ENCODE measurements at regions not wholly inside any gene's neighbourhood (a gene's known extent, or its start where the extent isn't known, plus 50 kb on each side); places are given as distances from the start of the nearest gene placed in this dataset.

DNA sequence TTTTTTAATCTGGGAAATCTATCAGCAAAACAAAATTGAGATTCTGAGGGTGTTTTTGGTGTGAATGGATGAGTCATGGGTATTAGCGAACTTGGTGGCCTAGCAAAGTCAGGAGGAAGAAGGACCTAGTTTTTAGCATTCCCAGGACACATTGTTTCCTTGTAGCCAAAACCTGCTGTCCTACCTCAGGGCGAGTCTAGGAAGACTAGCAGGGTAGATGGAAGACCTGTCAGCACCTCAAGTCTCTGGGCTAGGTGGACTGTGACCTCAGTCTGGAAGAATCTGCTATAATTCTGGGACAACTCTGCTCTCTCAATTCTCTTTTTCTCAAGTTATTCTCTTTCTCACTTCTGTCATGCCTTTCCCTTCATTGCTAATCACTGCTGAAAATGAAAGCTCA, 1399.3 kb upstream of the LRRTM1 start:
- TF ChIP-seq ZBTB8A (IDR thresholded peaks at IDR 0.05; ENCODE audit: partially characterized antibody) (no peak), ZNF253 (CRISPR knock-in tag; conservative IDR thresholded peaks at IDR 0.05) (no peak), ZNF274 (IDR thresholded peaks at IDR 0.05; ENCODE audit: borderline replicate concordance, low read depth, low read length) (no peak), SOX6 (IDR thresholded peaks at IDR 0.05) (no peak), ZBTB43 (CRISPR knock-in tag; IDR thresholded peaks at IDR 0.05) (no peak), ZBTB1 (CRISPR knock-in tag; IDR thresholded peaks at IDR 0.05; ENCODE audit: borderline replicate concordance, low read depth) (no peak), JUNB (CRISPR knock-in tag; conservative IDR thresholded peaks at IDR 0.05) (no peak), FOXA1 (IDR thresholded peaks at IDR 0.05; ENCODE audit: borderline replicate concordance) (no peak), ZBTB7A (IDR thresholded peaks at IDR 0.05; ENCODE audit: borderline replicate concordance, control insufficient read depth, low read depth, low read length) (no peak)
